GM19452 (cell line): ENCODE measurements at regions not wholly inside any gene's neighbourhood (a gene's known extent, or its start where the extent isn't known, plus 50 kb on each side); places are given as distances from the start of the nearest gene placed in this dataset.
"Not testable (repeated sequence)": the region's sequence is repeated elsewhere in the genome, so short reads cannot be mapped to it uniquely, and the experiment has no call there.

Experiments used
- ATAC-seq: cut with Tn5 transposase; IDR thresholded peaks from one replicate; pipeline ENCODE4 v1.9.1; 2021; ENCODE audit not compliant: unreplicated experiment

GRCh38 chr4:138113819-138114400 lies 128.2 kb downstream of the SLC7A11 start:
- peak; percentile 12 for ATAC-seq

GRCh38 chr4:138112890-138113289 lies 129.3 kb downstream of the SLC7A11 start:
- ATAC-seq: not testable (repeated sequence)

- ATAC-seq: no peak
Observed at GRCh38 chr4:138112389-138112788, 129.8 kb downstream of the SLC7A11 start.

- ATAC-seq: no peak
Observed at GRCh38 chr4:138111462-138112000, 130.6 kb downstream of the SLC7A11 start.

GRCh38 chr4:138110815-138111214 lies 131.3 kb downstream of the SLC7A11 start:
- no peak for ATAC-seq

- ATAC-seq: no peak
Observed at GRCh38 chr4:138107023-138107422, 135.1 kb downstream of the SLC7A11 start.

GRCh38 chr4:138105331-138105730 lies 136.8 kb downstream of the SLC7A11 start:
- no peak for ATAC-seq

GRCh38 chr4:138104284-138104680 lies 137.9 kb downstream of the SLC7A11 start:
- ATAC-seq: no peak

GRCh38 chr4:138103597-138104283 lies 138.4 kb downstream of the SLC7A11 start:
- ATAC-seq: no peak

- ATAC-seq: no peak
Observed at GRCh38 chr4:138099385-138099784, 142.8 kb downstream of the SLC7A11 start.

- no peak for ATAC-seq
Observed at GRCh38 chr4:138097912-138098600, 144.1 kb downstream of the SLC7A11 start.

GRCh38 chr4:138096384-138097062 lies 145.6 kb downstream of the SLC7A11 start:
- ATAC-seq: no peak

GRCh38 chr4:138095378-138095777 lies 146.8 kb downstream of the SLC7A11 start:
- ATAC-seq: no peak

GRCh38 chr4:138092060-138092459 lies 150.1 kb downstream of the SLC7A11 start:
- no peak for ATAC-seq

- ATAC-seq: no peak
Observed at GRCh38 chr4:138090918-138091676, 151.1 kb downstream of the SLC7A11 start.

- peak; percentile 81 for ATAC-seq
Observed at GRCh38 chr4:138090150-138090917, 151.8 kb downstream of the SLC7A11 start.

GRCh38 chr4:138088449-138089208 lies 153.5 kb downstream of the SLC7A11 start:
- ATAC-seq: no peak

- no peak for ATAC-seq
Observed at GRCh38 chr4:138087066-138087719, 155.0 kb downstream of the SLC7A11 start.

- ATAC-seq: no peak
Observed at GRCh38 chr4:138086611-138087041, 155.5 kb downstream of the SLC7A11 start.
